H1 (cell line): ENCODE measurements at regions not wholly inside any gene's neighbourhood (a gene's known extent, or its start where the extent isn't known, plus 50 kb on each side); places are given as distances from the start of the nearest gene placed in this dataset.

ENCODE experiments used
- CTCF ChIA-PET: fragments of 300-600 bp; sonication (Branson Sonifier 250); formaldehyde crosslinking; loops from one replicate; lab custom pipeline; 2021; ENCODE audit not compliant: partially characterized antibody; lab: Charles Lee
- POLR2A ChIA-PET: fragments of 300-600 bp; sonication (Branson Sonifier 250); formaldehyde crosslinking; loops from one replicate; lab custom pipeline; 2021; ENCODE audit warnings: inconsistent platforms; ENCODE audit not compliant: partially characterized antibody; lab: Charles Lee
- DNase-seq, 2 experiments: peaks; one replicate each; pipeline versions ENCODE4 v3.0.0 to v3.0.0-alpha.2; 2010 to 2022; ENCODE audit warnings: low spot score in 2 of 2, low read depth in 1 of 2, mixed read lengths in 1 of 2
- FAIRE-seq: peaks from 2 replicates; lab custom pipeline; 2011; peaks lifted over from hg19 to GRCh38; lab: Jason Lieb, UNC
- H2AFZ ChIP-seq: 2 replicates; pipeline ENCODE4 v1.8.1; 2012; ENCODE audit warnings: low read length, inconsistent platforms
- H2AK5ac ChIP-seq: 2 replicates; pipeline ENCODE4 v1.6.1; 2013; ENCODE audit warnings: low read depth, low read length
- H2BK120ac ChIP-seq: replicated peaks from 2 replicates; pipeline ENCODE3; 2013; ENCODE audit warnings: low read depth, low read length, inconsistent platforms
- H2BK12ac ChIP-seq: 2 replicates; pipeline ENCODE4 v1.6.1; 2013; ENCODE audit warnings: low read depth, low read length
- H2BK15ac ChIP-seq: 2 replicates; pipeline ENCODE4 v1.6.1; 2013; ENCODE audit warnings: low read length
- H2BK20ac ChIP-seq: 2 replicates; pipeline ENCODE4 v1.6.1; 2013; ENCODE audit warnings: low read length
- H2BK5ac ChIP-seq: 2 replicates; pipeline ENCODE4 v1.6.1; 2013; ENCODE audit warnings: low read depth, low read length
- H3K14ac ChIP-seq: 2 replicates; pipeline ENCODE4 v1.6.1; 2013; ENCODE audit warnings: inconsistent platforms; ENCODE audit not compliant: insufficient read length
- H3K18ac ChIP-seq: 2 replicates; pipeline ENCODE4 v1.6.1; 2013; ENCODE audit warnings: low read length; ENCODE audit errors: extremely low read depth
- H3K23ac ChIP-seq: 2 replicates; pipeline ENCODE4 v1.6.1; 2013; ENCODE audit warnings: inconsistent platforms; ENCODE audit not compliant: insufficient read length
- H3K23me2 ChIP-seq: 2 replicates; pipeline ENCODE4 v1.6.1; 2013; ENCODE audit warnings: low read depth, low read length
- H3K27ac ChIP-seq: 2 replicates; pipeline ENCODE4 v1.6.1; 2011; ENCODE audit warnings: low read depth, low read length, inconsistent platforms
- H3K27me3 ChIP-seq, 4 experiments: replicated peaks in 1 of 4; 1 replicate in 1 of 4; 2 replicates in 3 of 4; pipeline versions ENCODE4 v1.6.1 to v1.8.1; 2011 to 2013; ENCODE audit warnings: low read length in 3 of 4, mild to moderate bottlenecking in 3 of 4, inconsistent platforms in 2 of 4, mixed read lengths in 2 of 4, moderate library complexity in 1 of 4; ENCODE audit not compliant: control insufficient read depth in 3 of 4, insufficient read depth in 3 of 4; ENCODE audit errors: extremely low read depth in 1 of 4
- H3K36me3 ChIP-seq, 4 experiments: 2 replicates each; pipeline versions ENCODE4 v1.6.1 to v1.8.1; 2011 to 2013; ENCODE audit warnings: mild to moderate bottlenecking in 4 of 4, low read length in 3 of 4, moderate library complexity in 2 of 4, control low read depth in 1 of 4, inconsistent platforms in 1 of 4; ENCODE audit not compliant: insufficient read depth in 4 of 4, control insufficient read depth in 2 of 4
- H3K4ac ChIP-seq: replicated peaks from 2 replicates; pipeline ENCODE3; 2013; ENCODE audit warnings: low read length, low read depth, mixed read lengths, inconsistent platforms; ENCODE audit not compliant: insufficient read length
- H3K4me1 ChIP-seq, 4 experiments: replicated peaks in 1 of 4; 1 replicate in 1 of 4; 2 replicates in 3 of 4; pipeline versions ENCODE4 v1.6.1 to v1.8.1; 2011 to 2013; ENCODE audit warnings: low read length in 3 of 4, inconsistent platforms in 2 of 4, mixed read lengths in 1 of 4; ENCODE audit not compliant: insufficient read depth in 4 of 4, control insufficient read depth in 3 of 4
- H3K4me2 ChIP-seq, 2 experiments: 2 replicates each; pipeline versions ENCODE4 v1.6.1 to v1.8.1; 2011 to 2013; ENCODE audit warnings: low read depth in 2 of 2, low read length in 2 of 2, control low read depth in 1 of 2, inconsistent platforms in 1 of 2, mild to moderate bottlenecking in 1 of 2; ENCODE audit not compliant: insufficient read depth in 1 of 2
- H3K4me3 ChIP-seq, 4 experiments: fragments of 200-600, 300-600 bp in 1 of 4; sonication (generic), shearing (Covaris generic), sonication (Bioruptor Twin) in 1 of 4; 2 replicates each; pipeline versions ENCODE4 v1.5.1 to v1.8.1; 2011 to 2016; ENCODE audit warnings: low read length in 4 of 4, low read depth in 3 of 4, control low read depth in 2 of 4, inconsistent platforms in 2 of 4, mild to moderate bottlenecking in 2 of 4, mixed read lengths in 1 of 4, moderate library complexity in 1 of 4; ENCODE audit not compliant: insufficient read depth in 2 of 4; ENCODE audit errors: extremely low read depth in 1 of 4
- H3K56ac ChIP-seq: replicated peaks from 2 replicates; pipeline ENCODE3; 2013; ENCODE audit warnings: low read depth, mild to moderate bottlenecking, mixed read lengths, low read length, inconsistent platforms; ENCODE audit not compliant: insufficient read length
- H3K79me1 ChIP-seq: 2 replicates; pipeline ENCODE4 v1.6.1; 2013; ENCODE audit warnings: low read depth, low read length, control low read depth
- H3K79me2 ChIP-seq, 2 experiments: 2 replicates each; pipeline versions ENCODE4 v1.6.1 to v1.8.1; 2012 to 2013; ENCODE audit warnings: low read length in 2 of 2, mild to moderate bottlenecking in 2 of 2, inconsistent platforms in 1 of 2; ENCODE audit not compliant: insufficient read depth in 2 of 2, control insufficient read depth in 1 of 2
- H3K9ac ChIP-seq, 4 experiments: replicated peaks in 1 of 4; 1 replicate in 1 of 4; 2 replicates in 3 of 4; pipeline versions ENCODE4 v1.6.1 to v1.8.1; 2011 to 2013; ENCODE audit warnings: low read depth in 3 of 4, low read length in 3 of 4, control low read depth in 2 of 4, mild to moderate bottlenecking in 2 of 4, moderate library complexity in 2 of 4, inconsistent platforms in 1 of 4; ENCODE audit errors: extremely low read depth in 1 of 4
- H3K9me3 ChIP-seq, 2 experiments: 2 replicates each; pipeline versions ENCODE4 v1.6.1 to v1.8.1; 2012 to 2013; ENCODE audit warnings: mild to moderate bottlenecking in 2 of 2, moderate library complexity in 2 of 2, control low read depth in 1 of 2, inconsistent platforms in 1 of 2, low read depth in 1 of 2, low read length in 1 of 2, mixed read lengths in 1 of 2; ENCODE audit not compliant: insufficient read depth in 2 of 2
- H4K20me1 ChIP-seq, 2 experiments: replicated peaks in 1 of 2; 2 replicates each; pipeline versions ENCODE3 to v1.8.1; 2011 to 2013; ENCODE audit warnings: inconsistent platforms in 2 of 2, low read length in 2 of 2, mild to moderate bottlenecking in 1 of 2; ENCODE audit not compliant: insufficient read depth in 2 of 2, control insufficient read depth in 1 of 2
- H4K5ac ChIP-seq: 2 replicates; pipeline ENCODE4 v1.6.1; 2013; ENCODE audit warnings: low read length, low read depth, mixed read lengths, inconsistent platforms; ENCODE audit not compliant: insufficient read length
- H4K8ac ChIP-seq: 2 replicates; pipeline ENCODE4 v1.8.0; 2013; ENCODE audit warnings: mild to moderate bottlenecking, moderate library complexity, low read length, inconsistent platforms; ENCODE audit not compliant: insufficient read depth; ENCODE audit errors: extremely low read depth
- H4K91ac ChIP-seq: replicated peaks from 2 replicates; pipeline ENCODE3; 2013; ENCODE audit warnings: low read length, mixed read lengths, inconsistent platforms; ENCODE audit not compliant: insufficient read length
- ASH2L ChIP-seq: fragments of 200-600, 300-600 bp; sonication (generic); IDR thresholded peaks from one replicate; pipeline ENCODE4 v1.7.1; 2017; ENCODE audit warnings: low read length
- BRCA1 ChIP-seq: IDR thresholded peaks from 2 replicates; pipeline ENCODE4 v1.6.1; 2012; ENCODE audit warnings: low read depth, low read length, improper control_type of control experiment
- CHD1 ChIP-seq: IDR thresholded peaks from 2 replicates; pipeline ENCODE4 v1.6.1; 2012; ENCODE audit warnings: low read depth, low read length, improper control_type of control experiment
- JUND ChIP-seq: IDR thresholded peaks from 2 replicates; pipeline ENCODE4 v1.6.1; 2011; ENCODE audit warnings: mild to moderate bottlenecking, improper control_type of control experiment, low read length
- NRF1 ChIP-seq: IDR thresholded peaks from 2 replicates; pipeline ENCODE4 v1.6.1; 2011; ENCODE audit warnings: mild to moderate bottlenecking, low read depth, low read length, improper control_type of control experiment
- SIX5 ChIP-seq: IDR thresholded peaks from 2 replicates; pipeline ENCODE4 v1.6.1; 2011; ENCODE audit warnings: mild to moderate bottlenecking, low read depth, low read length
- SP1 ChIP-seq: IDR thresholded peaks from 2 replicates; pipeline ENCODE4 v1.6.1; 2011; ENCODE audit warnings: low read depth, low read length

DNA sequence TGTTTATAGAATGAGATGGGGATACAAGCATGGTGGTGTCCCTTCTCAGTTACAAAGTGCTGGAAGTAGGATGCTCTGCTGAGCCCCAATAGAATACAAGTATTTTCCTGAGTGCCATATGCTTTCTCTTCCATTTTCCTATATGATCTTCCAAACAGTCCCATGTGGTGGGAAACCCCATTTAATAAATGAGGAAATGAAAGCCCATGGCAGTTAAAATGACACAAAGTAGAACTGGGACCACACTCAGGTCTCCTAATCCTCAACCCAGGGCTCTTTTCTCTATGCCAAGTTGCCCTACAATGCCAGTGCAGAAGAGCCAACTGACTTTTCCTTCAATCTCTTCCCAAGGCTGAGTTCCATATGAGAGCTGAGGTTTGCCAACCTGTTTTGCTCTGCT, 198.0 kb upstream of the FOXN2 start:
- TF ChIP-seq BRCA1 (no peak), ASH2L (no peak), SP1 (no peak), SIX5 (no peak), JUND (no peak), NRF1 (no peak), CHD1 (no peak)
- H4K91ac ChIP-seq, result no peak overlapping the region
- H3K4me2 ChIP-seq, result no peak overlapping the region
- H3K23me2 ChIP-seq, result no peaks in the 10 kb centered on the region; the same call in 1 of the 2 replicates
- H2BK5ac ChIP-seq, result no peak overlapping the region
- H3K56ac ChIP-seq, result no peak overlapping the region
- no peak overlapping the region for H2AFZ ChIP-seq
- no peak overlapping the region for H3K4ac ChIP-seq
- H3K14ac ChIP-seq, result no peak overlapping the region
- ChIA-PET POLR2A (no interaction called here), CTCF (no interaction called here)
- DNase-seq, result no peak
- no peak overlapping the region for H4K8ac ChIP-seq
- H2BK15ac ChIP-seq, result no peak overlapping the region
- no peaks in the 10 kb centered on the region; the same call in 1 of the 2 replicates for H3K79me1 ChIP-seq
- H3K9me3 ChIP-seq, result no peaks in the 10 kb centered on the region
- no peak overlapping the region for H3K27ac ChIP-seq
- H3K18ac ChIP-seq, result no peak overlapping the region
- H2BK20ac ChIP-seq, result no peak overlapping the region
- H3K36me3 ChIP-seq, result peaks cover 0 to 2% (median 0%) of the 10 kb centered on the region in 4 experiments; a peak in 1 of 8 replicates
- H3K23ac ChIP-seq, result no peak overlapping the region
- no peak overlapping the region for H3K4me3 ChIP-seq
- H2BK120ac ChIP-seq, result no peak overlapping the region
- no peak overlapping the region for H4K5ac ChIP-seq
- H3K9ac ChIP-seq, result no peak overlapping the region
- no peaks in the 10 kb centered on the region for H3K79me2 ChIP-seq
- peaks cover 0 to 4% (median 2%) of the 10 kb centered on the region in 4 experiments; a peak in 4 of 7 replicates for H3K4me1 ChIP-seq
- no peak overlapping the region for H2BK12ac ChIP-seq
- no peak overlapping the region for H2AK5ac ChIP-seq
- H3K27me3 ChIP-seq, result no peaks in the 10 kb centered on the region
- H4K20me1 ChIP-seq, result no peaks in the 10 kb centered on the region
- FAIRE-seq, result no peak
